Dedifferentiated amniotic fluid mesenchymal stem cell (primary cell): ENCODE measurements at regions not wholly inside any gene's neighbourhood (a gene's known extent, or its start where the extent isn't known, plus 50 kb on each side); places are given as distances from the start of the nearest gene placed in this dataset.
A peak's percentile ranks its signal among the peaks of the same experiment; 100 is the strongest.
"Not testable (repeated sequence)": the region's sequence is repeated elsewhere in the genome, so short reads cannot be mapped to it uniquely, and the experiment has no call there.

ENCODE experiments used
- DNase-seq: peaks from one replicate; pipeline ENCODE4 v3.0.0-alpha.2; 2016; ENCODE audit errors: extremely low spot score

DNA sequence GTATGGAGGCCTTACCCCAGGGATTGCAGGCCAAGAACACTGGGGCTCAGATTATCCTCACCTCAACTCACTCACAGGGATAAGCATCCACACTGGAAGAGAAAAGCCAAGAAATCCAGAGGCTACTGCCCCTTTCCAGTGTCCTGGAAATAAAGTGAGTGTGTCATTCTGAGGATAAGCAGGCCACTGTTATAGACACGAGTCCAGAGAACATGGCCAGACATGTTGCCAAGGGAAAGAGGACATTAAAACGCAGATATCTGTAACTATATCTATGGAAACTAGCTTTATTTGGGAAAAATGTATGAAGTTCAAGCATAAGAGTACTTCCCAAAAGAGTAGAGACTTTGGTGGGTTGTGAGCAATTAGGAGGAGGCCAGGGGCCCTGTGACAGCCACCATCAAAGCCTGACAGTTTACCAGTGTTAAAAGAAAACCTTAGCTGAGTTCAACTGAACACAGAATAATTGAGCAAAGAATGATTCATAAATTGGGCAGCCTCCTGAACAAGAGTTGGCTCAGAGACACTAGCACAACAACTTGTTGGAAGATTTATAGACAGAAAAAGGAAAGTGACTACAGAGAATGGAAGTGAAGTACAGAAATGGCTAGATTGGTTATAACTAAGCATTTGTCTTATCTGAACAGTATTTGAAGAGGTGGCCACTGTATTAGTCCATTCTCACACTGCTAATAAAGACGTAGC lies 1222.2 kb downstream of the STIM2 start:
- DNase-seq: no peak

GRCh38 chr4:28092610-28093009 lies 1232.0 kb downstream of the STIM2 start:
- DNase-seq: no peak

- DNase-seq: no peak
Observed at GRCh38 chr4:28093071-28093470, 1232.4 kb downstream of the STIM2 start.

DNA sequence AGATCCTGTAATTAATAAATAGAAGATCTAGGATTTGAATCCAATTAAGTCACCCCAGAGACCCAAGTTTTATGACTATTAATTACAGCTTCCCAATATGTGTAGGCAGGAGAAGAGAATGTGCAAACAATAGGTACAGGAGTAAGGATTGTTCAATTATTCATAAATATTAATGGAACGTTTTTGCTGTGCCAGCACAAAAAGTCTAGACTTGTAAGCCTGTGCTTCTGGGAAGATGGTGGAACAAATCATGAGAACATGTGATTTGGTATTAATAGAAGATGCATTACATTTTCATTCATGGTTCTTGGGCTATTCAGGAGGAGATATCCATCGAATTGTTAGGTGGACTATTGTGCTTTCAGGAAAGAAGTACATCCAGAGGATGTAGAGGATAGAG lies 1240.9 kb downstream of the STIM2 start:
- DNase-seq: no peak

GRCh38 chr4:28105271-28105859 lies 1244.7 kb downstream of the STIM2 start:
- DNase-seq: no peak

GRCh38 chr4:28106155-28106554 lies 1245.5 kb downstream of the STIM2 start:
- DNase-seq: no peak

DNA sequence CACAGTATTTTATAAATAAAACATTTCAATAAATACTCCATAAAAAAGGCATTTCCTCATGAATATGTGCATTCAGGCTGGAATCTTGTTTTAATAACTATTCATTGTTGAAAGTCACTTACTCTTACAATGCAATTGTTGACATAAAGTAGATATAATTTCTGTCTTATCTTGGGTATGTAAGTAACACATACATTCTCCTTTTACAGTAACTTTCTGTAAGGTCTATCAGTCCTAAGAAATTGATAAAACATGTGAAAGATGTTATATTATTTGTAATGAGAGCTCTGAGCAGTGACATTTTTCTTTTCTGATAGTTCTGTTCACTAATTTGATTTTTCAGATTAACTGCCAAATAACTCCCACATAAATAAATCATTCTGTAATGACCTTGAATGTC lies 1249.2 kb downstream of the STIM2 start:
- DNase-seq: no peak

GRCh38 chr4:28112691-28113335 lies 1252.2 kb downstream of the STIM2 start:
- not testable (repeated sequence) for DNase-seq

DNA sequence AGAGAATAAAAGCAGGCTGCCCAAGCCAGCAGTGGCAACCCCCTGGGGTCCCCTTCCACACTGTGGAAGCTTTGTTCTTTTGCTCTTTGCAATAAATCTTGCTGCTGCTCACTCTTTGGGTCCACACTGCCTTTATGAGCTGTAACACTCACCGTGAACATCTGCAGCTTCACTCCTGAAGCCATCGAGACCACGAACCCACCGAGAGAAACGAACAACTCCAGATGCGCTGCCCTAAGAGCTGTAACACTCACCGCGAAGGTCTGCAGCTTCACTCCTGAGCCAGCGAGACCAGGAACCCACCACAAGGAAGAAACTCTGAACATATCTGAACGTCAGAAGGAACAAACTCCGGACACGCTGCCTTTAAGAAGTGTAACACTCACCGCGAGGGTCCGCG lies 1252.9 kb downstream of the STIM2 start:
- not testable (repeated sequence) for DNase-seq

DNA sequence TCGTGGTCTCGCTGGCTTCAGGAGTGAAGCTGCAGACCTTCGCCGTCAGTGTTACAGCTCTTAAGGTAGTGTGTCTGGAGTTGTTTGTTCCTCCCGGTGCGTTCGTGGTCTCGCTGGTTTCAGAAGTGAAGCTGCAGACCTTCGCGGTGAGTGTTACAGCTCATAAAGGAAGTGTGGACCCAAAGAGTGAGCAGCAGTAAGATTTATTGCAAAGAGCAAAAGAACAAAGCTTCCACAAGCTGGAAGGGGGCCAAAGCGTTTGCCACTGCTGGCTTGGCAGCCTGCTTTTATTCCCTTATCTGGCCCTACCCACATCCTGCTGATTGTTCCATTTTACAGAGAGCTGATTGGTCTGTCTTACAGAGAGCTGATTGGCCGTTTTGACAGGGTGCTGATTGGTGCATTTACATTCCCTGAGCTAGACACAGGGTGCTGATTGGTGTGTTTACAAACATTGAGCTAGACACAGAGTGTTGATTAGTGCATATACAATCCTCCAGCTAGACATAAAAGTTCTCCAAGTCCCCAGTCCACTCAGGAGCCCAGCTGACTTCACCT lies 1256.0 kb downstream of the STIM2 start:
- not testable (repeated sequence) for DNase-seq

GRCh38 chr4:28117084-28117682 lies 1256.5 kb downstream of the STIM2 start:
- no peak for DNase-seq

- DNase-seq: no peak
Observed at GRCh38 chr4:28146191-28146590, 1285.5 kb downstream of the STIM2 start.

- DNase-seq: no peak
Observed at GRCh38 chr4:28148221-28148620, 1287.6 kb downstream of the STIM2 start.

DNA sequence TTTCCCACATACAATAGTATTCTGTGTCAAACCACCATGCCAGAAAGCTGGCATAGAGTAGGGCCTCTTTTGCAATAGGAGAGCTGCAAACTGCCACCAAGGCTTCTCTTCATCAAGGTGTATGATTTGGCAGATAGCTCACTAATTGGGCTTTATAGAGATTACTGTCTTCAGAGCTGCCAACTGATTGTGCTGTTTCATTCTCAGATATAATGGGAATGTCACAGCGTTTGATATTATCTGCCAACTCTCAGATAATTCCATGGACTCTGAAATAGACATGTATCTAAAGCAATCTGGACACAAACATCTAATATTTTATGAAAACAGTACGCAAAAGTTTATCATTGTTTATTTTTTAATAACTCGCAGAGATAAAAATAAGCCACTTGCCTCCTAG lies 1289.1 kb downstream of the STIM2 start:
- no peak for DNase-seq

DNA sequence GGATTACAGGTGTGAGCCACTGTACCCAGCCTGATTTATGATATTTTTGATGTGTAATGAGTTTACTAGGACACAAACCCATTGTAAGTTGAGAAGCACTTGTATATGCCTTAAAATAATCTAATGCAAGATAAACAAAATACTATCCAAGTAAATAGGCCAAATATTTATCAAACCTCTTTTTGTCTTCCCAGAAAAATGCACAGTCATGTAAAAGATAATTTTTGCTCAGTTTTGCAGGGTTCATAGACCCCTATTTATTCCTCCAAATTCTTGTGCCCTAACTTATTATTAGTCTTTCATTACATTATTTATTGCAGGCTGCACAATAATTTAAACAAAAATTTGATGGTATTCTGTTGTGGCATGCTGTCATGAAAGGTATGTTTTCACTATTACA lies 1290.7 kb downstream of the STIM2 start:
- no peak for DNase-seq

GRCh38 chr4:28167411-28167810 lies 1306.8 kb downstream of the STIM2 start:
- DNase-seq: no peak

DNA sequence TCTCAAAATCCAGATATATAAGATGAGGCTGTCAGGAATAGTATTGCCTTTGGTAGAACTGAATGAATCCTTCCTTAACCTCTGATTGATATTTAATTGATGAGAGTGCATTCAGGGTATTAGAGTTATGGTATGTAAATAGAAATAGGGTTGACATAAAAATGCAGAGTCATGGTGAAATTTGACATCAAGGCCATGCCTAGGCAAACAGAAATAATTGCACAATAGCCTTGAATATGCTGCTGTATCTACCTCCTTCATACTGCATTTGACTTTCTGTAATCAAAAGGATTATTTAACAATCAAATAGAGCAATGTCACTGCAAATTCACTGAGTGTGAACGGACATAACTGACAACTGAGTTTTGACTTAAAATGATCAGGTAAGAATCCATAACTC lies 1316.3 kb downstream of the STIM2 start:
- DNase-seq: no peak

DNA sequence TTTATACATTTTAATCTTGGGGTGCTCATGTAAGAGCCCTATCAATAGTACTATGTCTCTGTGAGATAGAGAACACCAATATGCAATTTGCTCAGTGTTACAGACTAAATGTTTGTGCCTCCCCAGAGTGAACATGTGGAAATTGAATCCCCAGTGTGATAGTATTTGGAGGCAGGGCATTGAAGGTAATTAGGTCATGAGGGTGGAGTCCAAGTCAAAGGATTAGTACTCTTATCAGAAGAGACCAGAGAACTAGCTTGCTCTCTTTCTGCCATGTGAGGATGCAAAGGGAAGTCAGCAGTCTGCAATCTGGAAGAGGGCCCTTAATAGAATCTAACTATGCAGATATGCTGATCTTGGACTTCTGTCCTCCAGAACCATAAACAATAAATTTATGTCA lies 1317.0 kb downstream of the STIM2 start:
- DNase-seq: no peak

GRCh38 chr4:28179126-28179525 lies 1318.5 kb downstream of the STIM2 start:
- DNase-seq: no peak

DNA sequence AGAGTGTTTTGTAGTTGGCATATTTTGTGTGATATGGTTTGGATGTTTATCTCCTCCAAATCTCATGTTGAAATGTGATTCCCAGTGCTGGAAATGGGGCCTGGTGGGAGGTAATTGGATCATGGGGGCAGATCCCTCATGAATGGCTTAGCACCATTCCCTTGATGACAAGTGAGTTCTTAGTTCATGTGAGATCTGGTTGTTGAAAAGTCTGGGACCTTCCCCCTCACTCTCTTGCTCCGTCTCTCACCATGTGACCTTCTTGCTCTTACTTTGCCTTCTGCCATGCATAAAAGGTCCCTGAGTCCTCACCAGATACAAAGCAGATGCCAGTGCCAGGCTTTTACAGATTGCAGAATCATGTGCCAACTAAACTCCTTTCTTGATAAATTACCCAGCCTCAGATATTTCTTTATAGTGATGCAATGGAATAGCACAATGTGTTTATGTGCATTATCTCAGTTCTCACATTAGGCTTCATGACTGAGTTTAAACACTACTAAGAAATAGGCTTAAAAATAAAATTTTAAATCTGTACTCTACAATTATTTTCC lies 1348.8 kb downstream of the STIM2 start:
- DNase-seq: no peak

DNA sequence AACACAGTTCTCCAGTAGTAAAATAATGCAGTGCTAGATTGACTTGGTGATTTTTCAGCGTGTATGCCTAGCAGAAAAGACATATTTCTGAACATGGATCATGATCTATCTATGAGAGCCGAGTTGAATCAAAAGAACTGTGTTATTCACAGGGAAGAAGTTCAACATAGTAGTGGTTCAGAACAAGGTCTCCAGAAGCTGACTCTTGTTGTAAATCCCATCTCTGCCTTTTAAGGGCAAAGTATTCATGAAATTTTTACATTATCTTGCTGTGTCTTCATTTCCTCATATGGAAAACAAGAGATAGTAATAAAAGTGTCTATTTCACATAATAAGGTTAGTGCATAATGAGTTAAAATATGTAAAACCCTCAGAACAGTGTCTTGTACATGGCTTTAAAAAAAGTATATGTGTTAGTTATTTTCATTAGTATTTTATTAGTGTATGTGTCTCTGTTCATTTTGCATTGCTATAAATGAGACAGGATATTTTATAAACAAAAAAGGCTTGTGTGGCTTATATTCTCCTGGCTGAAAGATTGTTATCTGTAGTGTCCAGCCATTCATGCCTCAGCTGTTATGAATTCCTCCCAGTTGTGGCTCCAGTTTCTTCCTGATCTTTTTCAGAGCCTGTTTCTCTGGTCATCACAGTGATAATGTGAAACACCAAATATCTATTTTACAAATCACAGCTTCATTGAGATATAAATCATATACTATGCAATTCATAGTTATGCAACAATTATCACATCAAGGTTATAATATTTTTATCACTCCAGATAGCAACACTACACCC lies 1351.2 kb downstream of the STIM2 start:
- DNase-seq: peak; percentile 26
